ENCODE measurements at regions not wholly inside any gene's neighbourhood (a gene's known extent, or its start where the extent isn't known, plus 50 kb on each side); places are given as distances from the start of the nearest gene placed in this dataset.

DNA sequence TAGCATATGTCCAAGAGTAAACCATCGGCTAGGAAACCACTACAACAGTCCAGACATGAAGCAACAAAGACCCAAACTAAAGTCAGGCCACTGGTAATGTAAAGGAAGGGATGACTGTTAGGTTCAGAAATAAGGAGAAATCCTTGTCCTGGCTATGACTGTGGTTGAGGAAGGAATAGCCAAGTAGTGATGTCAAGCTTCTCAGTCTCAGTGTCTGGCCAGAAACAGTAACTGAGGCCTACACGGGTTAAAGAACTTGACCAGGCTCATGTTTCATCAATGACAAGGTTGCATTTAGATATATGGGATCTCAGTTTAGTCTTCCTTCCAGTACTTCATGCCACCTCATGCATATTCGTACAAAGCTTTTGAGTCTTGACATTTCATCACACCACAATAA lies 162.0 kb downstream of the ETAA1 start:
- no peak for TF ChIP-seq CTCF (IDR thresholded peaks at IDR 0.05; ENCODE audit: low read depth, low read length)
- Histone ChIP-seq H3K4me3 (ENCODE audit: low read depth, low read length) (no peak overlapping the region), H3K9me3 (ENCODE audit: severe bottlenecking) (no peaks in the 10 kb centered on the region), H3K27ac (no peak overlapping the region), H3K27me3 (ENCODE audit: insufficient read depth, low read depth, severe bottlenecking) (peaks cover 97% of the 10 kb centered on the region), H3K36me3 (no peaks in the 10 kb centered on the region)
- DNase-seq, result no peak

- H3K9me3 ChIP-seq (ENCODE audit: severe bottlenecking), result no peaks in the 10 kb centered on the region
- H3K27me3 ChIP-seq (ENCODE audit: insufficient read depth, low read depth, severe bottlenecking), result peaks cover 97% of the 10 kb centered on the region
- no peak overlapping the region for H3K27ac ChIP-seq
- TF ChIP-seq CTCF (IDR thresholded peaks at IDR 0.05; ENCODE audit: low read depth, low read length), result no peak
- DNase-seq, result no peak
- H3K36me3 ChIP-seq, result no peaks in the 10 kb centered on the region
- no peak overlapping the region for H3K4me3 ChIP-seq (ENCODE audit: low read depth, low read length)
These were observed 163.8 kb downstream of the ETAA1 start for GRCh38 chr2:67560771-67561456.

DNA sequence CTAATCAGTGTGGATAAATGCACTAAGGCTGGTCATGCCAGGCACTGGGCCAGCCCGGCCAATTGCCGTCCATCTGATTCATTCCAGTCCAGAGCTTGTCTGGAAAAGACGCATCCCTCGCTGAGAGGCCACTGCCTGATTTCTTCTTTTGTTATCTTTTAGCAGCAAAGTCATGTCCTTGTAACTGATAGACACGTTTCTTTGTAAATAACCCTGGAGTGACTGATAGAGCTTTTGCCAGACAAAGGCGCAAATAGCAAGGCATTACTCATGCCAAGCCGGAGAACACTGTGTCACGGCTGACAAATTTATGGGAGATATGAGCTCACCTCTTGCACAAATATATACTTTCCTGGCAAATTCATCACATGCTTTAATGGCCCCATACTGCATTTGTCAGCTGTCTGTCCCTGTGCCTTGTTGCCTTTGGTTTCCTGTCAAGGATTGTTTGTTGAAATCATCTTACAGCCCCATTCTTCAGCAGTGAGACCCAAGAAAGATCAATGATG lies 164.4 kb downstream of the ETAA1 start:
- TF ChIP-seq CTCF (IDR thresholded peaks at IDR 0.05; ENCODE audit: low read depth, low read length), result no peak
- no peak overlapping the region for H3K4me3 ChIP-seq (ENCODE audit: low read depth, low read length)
- H3K27me3 ChIP-seq (ENCODE audit: insufficient read depth, low read depth, severe bottlenecking), result peaks cover 97% of the 10 kb centered on the region
- no peak for DNase-seq
- H3K9me3 ChIP-seq (ENCODE audit: severe bottlenecking), result no peaks in the 10 kb centered on the region
- no peaks in the 10 kb centered on the region for H3K36me3 ChIP-seq
- H3K27ac ChIP-seq, result no peak overlapping the region

DNA sequence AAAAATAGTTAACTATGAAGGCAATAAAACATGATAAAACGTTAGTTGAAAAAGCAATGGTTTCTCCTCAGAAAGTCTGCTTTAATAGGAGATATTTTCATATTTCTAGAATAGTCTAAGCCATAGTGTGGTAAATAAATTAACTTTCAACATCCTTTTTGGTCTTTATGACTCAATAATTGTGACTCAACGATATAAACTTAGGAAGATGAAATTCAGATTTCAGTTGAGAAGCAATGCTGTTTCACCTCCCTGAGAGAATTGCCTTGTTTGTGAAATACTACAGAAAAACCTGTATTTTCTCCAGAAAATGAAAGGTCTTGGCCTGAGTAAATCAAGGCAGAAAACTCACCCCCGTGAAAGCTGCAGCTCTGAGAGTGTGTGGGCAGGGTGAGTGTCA lies 166.9 kb downstream of the ETAA1 start:
- no peak for TF ChIP-seq CTCF (IDR thresholded peaks at IDR 0.05; ENCODE audit: low read depth, low read length)
- Histone ChIP-seq H3K27me3 (ENCODE audit: insufficient read depth, low read depth, severe bottlenecking) (peaks cover 100% of the 10 kb centered on the region), H3K27ac (no peak overlapping the region), H3K9me3 (ENCODE audit: severe bottlenecking) (no peaks in the 10 kb centered on the region), H3K36me3 (no peaks in the 10 kb centered on the region), H3K4me3 (ENCODE audit: low read depth, low read length) (no peak overlapping the region)
- DNase-seq, result no peak

DNA sequence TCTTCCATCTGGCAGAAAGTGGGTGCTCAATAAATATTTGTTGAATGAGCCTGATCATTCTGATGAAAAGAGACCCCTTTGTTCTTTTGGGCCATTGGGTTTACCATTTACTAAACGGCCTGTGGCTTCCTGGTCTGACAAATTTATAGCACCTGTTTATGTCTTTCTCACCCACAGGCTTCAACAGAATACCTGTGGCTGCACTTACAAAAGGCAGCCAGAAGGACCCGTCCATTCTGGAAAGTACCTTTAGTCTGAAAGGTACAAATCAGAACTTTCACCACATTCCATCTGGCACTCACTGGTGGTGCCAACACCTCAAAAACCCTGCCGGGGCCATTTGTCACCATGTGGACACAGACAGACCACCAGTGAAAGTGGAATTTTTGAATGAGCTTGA lies 167.5 kb downstream of the ETAA1 start:
- H3K4me3 ChIP-seq (ENCODE audit: low read depth, low read length), result no peak overlapping the region

More for the DNA sequence above, 167.5 kb downstream of the ETAA1 start:
- TF ChIP-seq CTCF (IDR thresholded peaks at IDR 0.05; ENCODE audit: low read depth, low read length), result no peak
- Histone ChIP-seq H3K9me3 (ENCODE audit: severe bottlenecking) (no peaks in the 10 kb centered on the region), H3K27me3 (ENCODE audit: insufficient read depth, low read depth, severe bottlenecking) (peaks cover 98% of the 10 kb centered on the region), H3K27ac (no peak overlapping the region), H3K36me3 (no peaks in the 10 kb centered on the region)
- no peak for DNase-seq
